Fibroblast of skin of left biceps (primary cell): ENCODE measurements at regions not wholly inside any gene's neighbourhood (a gene's known extent, or its start where the extent isn't known, plus 50 kb on each side); places are given as distances from the start of the nearest gene placed in this dataset.
A peak's percentile ranks its signal among the peaks of the same experiment; 100 is the strongest.
"Not testable (repeated sequence)": the region's sequence is repeated elsewhere in the genome, so short reads cannot be mapped to it uniquely, and the experiment has no call there.

Experiments
- DNase-seq, 2 experiments: peaks; one replicate each; pipeline ENCODE4 v3.0.0-alpha.2; 2013; ENCODE audit warnings: low read depth in 2 of 2

DNA sequence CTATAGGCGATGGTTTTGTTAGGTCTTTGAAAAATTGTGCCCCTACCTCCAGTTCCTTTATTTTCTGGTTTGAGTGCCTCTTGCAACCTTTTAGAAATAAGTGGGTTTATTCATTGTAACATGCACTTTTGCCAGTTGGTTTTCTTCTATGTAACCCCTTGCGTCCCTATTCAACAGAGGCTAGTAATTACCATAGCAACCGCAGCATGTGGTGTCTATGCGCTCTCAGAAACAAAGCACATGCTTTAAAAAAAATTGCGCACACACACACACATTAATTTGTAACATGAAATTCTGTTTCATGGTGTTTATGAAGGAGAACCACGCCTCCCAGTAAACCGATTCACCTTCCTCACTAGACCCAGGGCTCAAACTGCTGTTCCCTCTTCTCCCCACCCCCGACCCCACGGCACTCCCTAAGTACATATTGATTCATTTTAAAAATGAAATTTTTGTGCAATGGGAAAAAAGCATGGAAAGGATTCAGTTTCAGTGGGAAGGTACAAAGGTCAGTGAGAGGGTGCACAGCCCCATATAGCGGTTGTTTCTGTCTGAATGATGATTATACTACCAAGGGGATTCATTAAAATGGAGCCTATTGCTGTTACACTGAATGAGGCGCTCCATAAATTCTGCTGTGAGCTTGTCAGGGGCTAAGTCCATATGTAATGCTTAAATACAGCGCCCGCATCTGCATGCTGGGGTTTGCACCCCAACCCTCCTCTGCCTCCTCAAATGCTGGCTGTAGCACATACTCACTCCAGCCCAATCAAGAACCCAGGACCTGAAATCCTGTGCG, 206.9 kb downstream of the ICOS start:
- DNase-seq, result no peak

DNA sequence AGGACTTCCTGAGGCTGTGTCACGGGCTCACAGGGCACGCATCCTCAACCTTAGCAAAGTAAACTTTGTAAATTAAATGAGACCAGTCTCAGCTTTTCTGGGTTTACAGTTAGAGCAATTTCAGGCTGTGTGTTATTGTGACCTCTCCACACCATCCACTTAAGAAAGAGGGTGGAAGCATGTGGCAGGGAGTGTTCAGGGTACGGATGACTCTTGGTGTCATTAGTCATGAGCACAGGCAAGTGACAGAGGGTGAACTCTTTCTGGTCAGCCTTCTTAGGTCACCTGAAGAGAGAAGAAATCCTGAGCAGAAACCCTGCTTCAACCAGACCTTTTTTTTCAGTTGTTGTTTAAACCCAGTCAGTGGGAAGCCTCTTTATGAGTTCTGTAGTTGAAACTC, 207.9 kb downstream of the ICOS start:
- DNase-seq, result no peak

DNA sequence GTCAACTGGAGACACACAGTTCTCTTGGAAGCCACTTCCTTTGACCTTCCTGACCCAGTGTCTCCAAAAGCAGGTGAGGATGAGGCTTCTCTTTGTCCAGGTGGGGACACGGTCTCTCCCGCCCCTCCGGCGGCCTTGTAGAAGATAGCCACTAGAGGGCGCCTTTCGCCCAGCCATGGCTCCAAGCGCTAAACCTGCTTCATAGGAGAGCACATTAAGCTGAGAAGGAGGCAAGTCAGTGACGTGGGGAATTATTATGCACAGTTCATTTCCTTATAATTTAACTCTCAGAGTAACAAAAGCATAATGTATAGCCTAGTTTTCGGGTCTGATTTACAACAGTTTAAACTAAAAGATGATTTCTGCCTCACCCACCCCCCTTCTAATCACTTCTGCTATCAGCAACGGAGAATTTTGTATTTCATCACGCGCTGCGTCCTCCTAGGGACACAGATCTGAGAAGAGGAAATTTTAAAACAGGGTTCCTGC, 208.7 kb downstream of the ICOS start:
- DNase-seq, result peak; percentile 23

DNA sequence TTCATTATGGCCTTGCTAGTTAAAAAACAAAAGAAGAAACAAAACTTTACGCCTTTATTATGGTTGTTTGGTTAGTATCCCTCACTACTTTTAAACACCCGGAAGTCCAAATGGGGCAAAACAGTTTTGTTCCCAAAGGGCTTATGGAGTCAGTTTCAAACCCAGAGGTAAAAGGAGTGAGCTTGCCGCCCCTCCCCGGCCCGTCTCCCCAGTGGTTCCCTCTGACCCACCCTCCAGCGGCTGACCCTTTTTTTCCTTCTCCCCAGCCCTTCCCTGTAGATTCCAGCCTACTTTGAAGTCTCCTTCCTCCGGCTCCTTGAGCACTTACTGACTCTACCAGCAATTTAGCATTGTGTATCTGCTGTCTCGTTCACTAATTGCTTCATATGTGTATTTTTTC, 209.2 kb downstream of the ICOS start:
- no peak for DNase-seq

- not testable (repeated sequence) for DNase-seq
Measured at GRCh38 chr2:204147040-204147439, 210.5 kb downstream of the ICOS start.

GRCh38 chr2:204150721-204151120, 214.2 kb downstream of the ICOS start:
- no peak for DNase-seq

GRCh38 chr2:204152616-204153015, 216.1 kb downstream of the ICOS start:
- DNase-seq, result no peak

- DNase-seq, result no peak
Measured at GRCh38 chr2:204154863-204155262, 218.3 kb downstream of the ICOS start.

GRCh38 chr2:204156456-204156855, 219.9 kb downstream of the ICOS start:
- no peak for DNase-seq

- DNase-seq, result no peak
Measured at GRCh38 chr2:204157684-204158083, 221.1 kb downstream of the ICOS start.

- DNase-seq, result no peak
Measured at GRCh38 chr2:204159526-204159925, 223.0 kb downstream of the ICOS start.

DNA sequence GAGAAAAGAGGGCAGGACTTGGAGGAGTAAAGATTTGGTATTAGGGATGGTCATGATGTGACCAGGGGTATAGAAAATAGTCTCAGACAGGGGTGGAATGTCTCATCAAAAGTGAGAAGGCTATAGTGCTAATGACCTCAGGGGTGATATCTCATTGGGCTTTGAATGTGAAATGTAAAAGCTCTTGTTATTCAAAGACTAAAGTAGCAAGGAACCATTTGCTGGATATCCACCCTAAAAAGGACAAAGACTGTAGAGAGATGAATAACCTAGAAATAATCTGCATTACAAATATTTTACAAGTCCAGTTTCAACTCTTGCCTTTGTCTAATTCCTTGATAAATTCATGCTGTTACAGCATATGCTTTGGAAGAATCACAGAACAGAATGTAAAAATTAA, 224.4 kb downstream of the ICOS start:
- no peak for DNase-seq

GRCh38 chr2:204161886-204162285, 225.3 kb downstream of the ICOS start:
- no peak for DNase-seq

GRCh38 chr2:204166961-204167360, 230.4 kb downstream of the ICOS start:
- no peak for DNase-seq

GRCh38 chr2:204167670-204168069, 231.1 kb downstream of the ICOS start:
- not testable (repeated sequence) for DNase-seq

- no peak for DNase-seq
Measured at GRCh38 chr2:204170411-204170810, 233.8 kb downstream of the ICOS start.

- DNase-seq, result no peak
Measured at GRCh38 chr2:204171432-204172144, 235.0 kb downstream of the ICOS start.

GRCh38 chr2:204172145-204172600, 235.6 kb downstream of the ICOS start:
- no peak for DNase-seq

DNA sequence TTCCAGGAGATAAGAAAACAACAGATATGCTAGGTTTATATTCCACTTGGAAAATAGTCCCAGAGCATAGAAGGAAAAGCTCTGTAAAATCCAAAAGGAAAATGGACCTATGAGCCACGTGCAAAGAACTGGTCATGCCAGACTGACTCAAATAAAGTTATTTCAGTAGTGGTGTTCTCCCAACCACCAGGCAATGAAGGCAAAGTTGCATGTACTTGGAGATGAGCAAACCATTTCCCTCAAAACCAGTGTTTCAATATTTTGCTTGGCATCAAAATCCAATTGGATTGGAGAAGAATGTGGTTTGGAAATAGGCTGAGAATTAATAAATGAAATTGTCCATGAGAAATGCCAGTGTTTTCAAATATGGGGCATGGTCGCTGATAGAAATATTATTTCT, 237.5 kb downstream of the ICOS start:
- DNase-seq, result no peak

GRCh38 chr2:204175552-204176271, 239.1 kb downstream of the ICOS start:
- DNase-seq, result no peak

DNA sequence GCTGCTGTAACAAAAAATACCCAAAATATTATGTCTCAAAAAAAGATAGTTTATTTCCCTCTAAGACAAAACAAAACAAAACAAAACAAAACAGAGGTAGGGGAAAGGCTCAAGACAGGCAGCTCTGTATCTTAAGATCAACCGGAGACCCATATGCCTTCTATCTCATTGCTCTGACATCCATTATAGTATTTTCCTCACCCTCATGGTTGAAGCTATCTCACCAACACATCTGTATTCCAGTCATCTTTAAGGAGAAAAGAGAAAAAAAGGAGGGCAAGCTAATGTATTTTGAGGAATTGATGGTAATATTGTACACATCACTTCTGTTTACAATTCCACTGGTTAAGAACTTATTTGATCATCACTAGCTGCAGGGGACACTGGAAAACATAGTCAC, 239.7 kb downstream of the ICOS start:
- DNase-seq, result no peak

- no peak for DNase-seq
Measured at GRCh38 chr2:204177251-204177976, 240.9 kb downstream of the ICOS start.
